ENCODE measurements at regions not wholly inside any gene's neighbourhood (a gene's known extent, or its start where the extent isn't known, plus 50 kb on each side); places are given as distances from the start of the nearest gene placed in this dataset.

DNA sequence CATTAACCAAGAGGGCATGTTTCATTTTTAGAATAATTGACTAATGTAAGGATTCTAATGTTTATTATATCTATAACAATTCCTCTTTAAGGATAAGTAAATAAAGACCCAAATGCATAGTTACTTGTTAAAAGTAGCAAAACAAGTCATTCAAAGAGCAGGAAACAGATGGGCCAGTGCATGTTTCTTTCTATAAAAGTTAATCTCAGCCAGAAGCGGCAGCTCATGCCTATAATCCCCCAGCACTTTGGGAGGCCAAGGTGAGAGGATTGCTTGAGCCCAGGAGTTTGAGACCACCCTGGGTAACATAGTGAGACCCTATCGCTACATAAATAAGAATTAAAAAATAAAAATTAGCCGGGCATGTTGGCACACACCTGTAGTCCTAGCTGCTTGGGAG, 391.0 kb upstream of the RGS6 start:
- TF ChIP-seq, protein P1, sequence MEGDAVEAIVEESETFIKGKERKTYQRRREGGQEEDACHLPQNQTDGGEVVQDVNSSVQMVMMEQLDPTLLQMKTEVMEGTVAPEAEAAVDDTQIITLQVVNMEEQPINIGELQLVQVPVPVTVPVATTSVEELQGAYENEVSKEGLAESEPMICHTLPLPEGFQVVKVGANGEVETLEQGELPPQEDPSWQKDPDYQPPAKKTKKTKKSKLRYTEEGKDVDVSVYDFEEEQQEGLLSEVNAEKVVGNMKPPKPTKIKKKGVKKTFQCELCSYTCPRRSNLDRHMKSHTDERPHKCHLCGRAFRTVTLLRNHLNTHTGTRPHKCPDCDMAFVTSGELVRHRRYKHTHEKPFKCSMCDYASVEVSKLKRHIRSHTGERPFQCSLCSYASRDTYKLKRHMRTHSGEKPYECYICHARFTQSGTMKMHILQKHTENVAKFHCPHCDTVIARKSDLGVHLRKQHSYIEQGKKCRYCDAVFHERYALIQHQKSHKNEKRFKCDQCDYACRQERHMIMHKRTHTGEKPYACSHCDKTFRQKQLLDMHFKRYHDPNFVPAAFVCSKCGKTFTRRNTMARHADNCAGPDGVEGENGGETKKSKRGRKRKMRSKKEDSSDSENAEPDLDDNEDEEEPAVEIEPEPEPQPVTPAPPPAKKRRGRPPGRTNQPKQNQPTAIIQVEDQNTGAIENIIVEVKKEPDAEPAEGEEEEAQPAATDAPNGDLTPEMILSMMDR (IDR thresholded peaks at IDR 0.05; ENCODE audit: borderline replicate concordance, extremely low read depth, low read length, poor library complexity, severe bottlenecking): no peak
- TF ChIP-seq EZH2 (IDR thresholded peaks at IDR 0.05; ENCODE audit: borderline replicate concordance, low read depth, low read length, severe bottlenecking): no peak

Measured in DND-41 (cell line).